ENCODE measurements at regions not wholly inside any gene's neighbourhood (a gene's known extent, or its start where the extent isn't known, plus 50 kb on each side); places are given as distances from the start of the nearest gene placed in this dataset.

DNA sequence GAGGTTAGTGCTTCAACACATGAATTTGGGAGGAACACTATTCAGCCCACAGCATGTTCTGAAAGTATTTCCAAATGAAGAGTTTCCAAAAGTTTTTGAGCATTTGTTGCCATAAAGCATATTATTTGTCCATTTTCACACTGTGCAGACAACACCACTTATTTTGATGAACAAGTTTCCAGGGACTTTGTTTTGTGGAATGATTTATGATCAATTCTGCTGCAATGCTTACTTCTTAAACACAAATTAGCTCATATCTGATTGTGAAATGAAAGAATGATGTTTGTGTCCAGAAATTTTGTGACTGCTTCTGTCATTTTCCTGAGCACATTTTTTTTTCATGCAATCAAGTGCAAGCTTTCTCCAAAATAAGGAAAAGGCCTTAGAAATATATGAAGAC lies 205.3 kb downstream of the RAP2A start:
- no peak for TF ChIP-seq Cebpa-rat (IDR thresholded peaks at IDR 0.05)
- H3K4me1 ChIP-seq: no peaks in the 10 kb centered on the region
- H3K9me3 ChIP-seq (replicated peaks in 1 of 11): peaks cover 0 to 2% (median 0%) of the 10 kb centered on the region in 11 experiments; a peak in 2 of 22 replicates
- no peak overlapping the region for H3K4me2 ChIP-seq
- no peaks in the 10 kb centered on the region for H3K27me3 ChIP-seq
- no peak overlapping the region for H3K4me3 ChIP-seq
- no peaks in the 10 kb centered on the region for H4K20me1 ChIP-seq
- H3K27ac ChIP-seq: no peak overlapping the region
- H3K9ac ChIP-seq: no peak overlapping the region
- no peaks in the 10 kb centered on the region for H3K36me3 ChIP-seq

DNA sequence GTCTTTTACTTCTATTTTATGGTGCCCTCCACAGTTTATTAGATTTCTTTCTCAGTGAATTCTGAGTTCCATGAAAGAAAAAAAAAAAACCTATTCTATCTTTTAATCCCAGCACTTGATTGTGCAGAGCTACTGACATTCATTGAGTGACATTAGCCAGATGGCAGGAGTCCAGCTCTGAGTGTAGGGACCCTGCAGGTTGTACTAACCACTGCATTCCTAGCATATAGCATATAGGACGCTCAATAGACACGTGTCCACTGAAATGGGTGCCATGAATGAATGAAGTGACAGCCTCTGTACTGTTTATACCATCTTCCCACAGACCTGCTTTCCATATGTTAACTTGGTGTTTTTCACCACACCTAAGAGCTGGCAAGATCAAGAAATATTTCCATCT lies 206.3 kb downstream of the RAP2A start:
- Histone ChIP-seq H3K27ac (no peak overlapping the region), H3K4me1 (no peaks in the 10 kb centered on the region), H3K4me3 (no peak overlapping the region), H3K9ac (no peak overlapping the region), H3K27me3 (no peaks in the 10 kb centered on the region), H3K4me2 (no peak overlapping the region), H3K36me3 (no peaks in the 10 kb centered on the region), H3K9me3 (replicated peaks in 1 of 11) (no peaks in the 10 kb centered on the region), H4K20me1 (no peaks in the 10 kb centered on the region)
- no peak for TF ChIP-seq Cebpa-rat (IDR thresholded peaks at IDR 0.05)

DNA sequence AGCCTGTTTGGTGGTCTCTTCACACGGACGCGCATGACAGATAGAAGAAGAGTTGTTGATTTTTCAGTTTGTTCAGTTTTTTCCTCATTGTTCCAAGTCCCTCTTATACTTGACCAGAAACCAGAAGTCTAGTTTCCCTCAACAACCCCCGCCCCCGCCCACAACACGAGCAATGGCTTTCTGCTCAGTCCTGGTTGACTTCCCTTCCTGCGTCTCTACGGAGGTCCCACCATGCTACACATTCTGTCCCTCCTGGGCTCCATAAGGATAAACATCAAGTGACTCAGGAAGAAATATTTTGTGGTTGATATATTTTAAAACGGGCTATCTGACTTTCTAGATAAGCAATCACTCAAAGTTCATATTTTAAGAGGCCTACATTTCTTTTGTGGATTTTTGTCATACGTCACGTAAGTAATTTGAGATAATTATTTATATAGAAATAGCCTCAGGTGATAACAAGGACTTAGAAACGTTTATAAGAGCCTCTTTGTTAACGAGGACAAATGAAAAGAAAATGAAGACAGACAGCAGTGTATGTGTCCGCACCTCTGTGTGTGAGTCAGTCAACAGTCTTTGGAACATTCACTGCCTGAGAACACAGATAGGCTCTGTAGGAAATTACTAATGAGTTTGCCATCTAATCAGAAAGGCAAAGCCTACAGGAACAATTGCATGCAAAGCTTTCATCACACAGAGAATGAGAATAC lies 214.4 kb downstream of the RAP2A start:
- Histone ChIP-seq H3K4me2 (no peak overlapping the region), H3K4me1 (no peaks in the 10 kb centered on the region), H3K9me3 (replicated peaks in 1 of 11) (no peaks in the 10 kb centered on the region), H3K4me3 (no peak overlapping the region), H3K27ac (no peak overlapping the region), H3K27me3 (no peaks in the 10 kb centered on the region), H3K9ac (no peak overlapping the region), H3K36me3 (no peaks in the 10 kb centered on the region), H4K20me1 (no peaks in the 10 kb centered on the region)
- no peak for TF ChIP-seq Cebpa-rat (IDR thresholded peaks at IDR 0.05)

DNA sequence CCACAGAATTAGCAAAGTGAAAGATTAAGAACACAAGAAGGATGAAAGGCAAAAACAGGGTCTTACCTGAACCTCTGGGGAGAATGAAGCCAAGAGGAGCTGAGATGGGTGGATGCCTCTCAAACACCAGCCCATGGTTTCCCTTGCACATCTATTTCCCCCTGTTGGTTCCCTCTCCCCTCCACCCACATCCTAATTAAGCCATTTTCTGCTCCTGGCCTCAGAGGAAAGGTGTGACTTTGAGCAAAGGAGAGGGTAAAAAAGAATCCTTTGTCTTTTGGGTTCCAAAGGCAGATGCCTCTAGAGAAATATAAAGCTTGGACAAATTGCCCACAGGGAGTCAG lies 214.9 kb downstream of the RAP2A start:
- no peak overlapping the region for H3K27ac ChIP-seq
- H3K9me3 ChIP-seq (replicated peaks in 1 of 11): no peaks in the 10 kb centered on the region
- TF ChIP-seq Cebpa-rat (IDR thresholded peaks at IDR 0.05): no peak
- H3K4me1 ChIP-seq: no peaks in the 10 kb centered on the region
- no peaks in the 10 kb centered on the region for H3K36me3 ChIP-seq
- H3K4me2 ChIP-seq: no peak overlapping the region
- H3K27me3 ChIP-seq: no peaks in the 10 kb centered on the region
- no peak overlapping the region for H3K9ac ChIP-seq
- H4K20me1 ChIP-seq: no peaks in the 10 kb centered on the region
- H3K4me3 ChIP-seq: no peak overlapping the region

DNA sequence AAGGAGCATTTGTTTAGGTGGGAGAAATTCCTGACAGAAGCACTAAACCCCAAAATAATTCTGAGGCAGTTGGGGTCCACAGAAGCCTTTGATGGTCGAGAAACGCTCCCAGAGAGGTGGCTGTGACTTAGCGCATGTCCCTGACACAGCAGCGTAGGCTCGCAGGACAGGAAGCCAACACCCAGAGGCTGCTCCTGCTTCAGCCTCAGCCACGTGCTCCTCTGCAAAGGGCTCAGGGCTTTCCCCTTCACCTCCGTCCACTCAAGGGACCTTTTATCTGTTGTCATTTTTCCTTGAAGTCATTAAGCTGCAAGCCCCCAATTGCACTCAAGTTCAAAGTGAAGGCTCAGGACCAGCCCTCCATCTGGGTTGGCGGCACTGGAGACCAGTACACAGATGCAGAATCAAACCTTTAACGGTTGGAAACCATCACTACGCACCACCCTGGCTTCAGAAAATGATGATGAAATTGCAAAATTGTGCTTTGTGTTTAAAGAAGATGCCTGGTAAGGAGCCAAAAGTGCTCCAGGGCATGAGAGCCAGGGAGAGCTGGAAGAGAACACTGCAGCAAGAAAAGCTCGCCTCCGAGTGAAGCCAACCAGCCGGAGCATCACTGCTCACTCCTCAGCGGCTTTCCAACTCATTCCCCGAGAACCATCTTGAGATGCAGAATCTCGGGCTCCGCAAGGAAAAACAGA lies 219.6 kb downstream of the RAP2A start:
- H3K4me3 ChIP-seq: no peak overlapping the region
- no peaks in the 10 kb centered on the region for H3K36me3 ChIP-seq
- H3K4me2 ChIP-seq: no peak overlapping the region
- H3K27ac ChIP-seq: no peak overlapping the region
- no peak overlapping the region for H3K9ac ChIP-seq
- no peak for TF ChIP-seq Cebpa-rat (IDR thresholded peaks at IDR 0.05)
- H3K9me3 ChIP-seq (replicated peaks in 1 of 11): peaks cover 0 to 14% (median 0%) of the 10 kb centered on the region in 11 experiments; a peak in 4 of 22 replicates
- H3K27me3 ChIP-seq: no peaks in the 10 kb centered on the region
- no peaks in the 10 kb centered on the region for H4K20me1 ChIP-seq
- H3K4me1 ChIP-seq: peaks cover 0 to 3% (median 0%) of the 10 kb centered on the region in 10 experiments; a peak in 2 of 20 replicates

DNA sequence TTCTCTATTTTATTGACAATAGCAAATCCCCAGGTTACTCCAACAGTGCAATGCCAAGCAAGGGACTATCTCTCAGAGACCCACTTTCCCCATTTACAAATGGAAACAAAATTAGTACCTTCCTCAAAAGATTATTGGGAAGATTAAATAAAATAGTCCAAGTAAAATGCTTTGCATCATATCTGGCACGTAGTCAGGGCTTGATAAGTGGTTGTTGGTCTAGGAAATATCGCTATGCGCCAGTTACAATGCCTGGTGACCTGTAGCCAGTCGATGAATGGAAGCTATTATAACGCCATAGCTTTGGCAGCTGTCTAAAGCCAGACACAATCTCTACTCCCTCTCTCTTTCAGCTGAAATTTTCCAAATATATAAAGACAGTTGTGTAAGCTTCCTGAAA lies 220.3 kb downstream of the RAP2A start:
- no peaks in the 10 kb centered on the region for H4K20me1 ChIP-seq
- peaks cover 0 to 4% (median 0%) of the 10 kb centered on the region in 10 experiments; a peak in 2 of 20 replicates for H3K4me1 ChIP-seq
- no peaks in the 10 kb centered on the region for H3K27me3 ChIP-seq
- no peak overlapping the region for H3K27ac ChIP-seq
- H3K4me3 ChIP-seq: no peak overlapping the region
- no peaks in the 10 kb centered on the region for H3K36me3 ChIP-seq
- no peak for TF ChIP-seq Cebpa-rat (IDR thresholded peaks at IDR 0.05)
- H3K9me3 ChIP-seq (replicated peaks in 1 of 11): peaks cover 0 to 14% (median 0%) of the 10 kb centered on the region in 11 experiments; a peak in 4 of 22 replicates
- H3K4me2 ChIP-seq: no peak overlapping the region
- no peak overlapping the region for H3K9ac ChIP-seq

DNA sequence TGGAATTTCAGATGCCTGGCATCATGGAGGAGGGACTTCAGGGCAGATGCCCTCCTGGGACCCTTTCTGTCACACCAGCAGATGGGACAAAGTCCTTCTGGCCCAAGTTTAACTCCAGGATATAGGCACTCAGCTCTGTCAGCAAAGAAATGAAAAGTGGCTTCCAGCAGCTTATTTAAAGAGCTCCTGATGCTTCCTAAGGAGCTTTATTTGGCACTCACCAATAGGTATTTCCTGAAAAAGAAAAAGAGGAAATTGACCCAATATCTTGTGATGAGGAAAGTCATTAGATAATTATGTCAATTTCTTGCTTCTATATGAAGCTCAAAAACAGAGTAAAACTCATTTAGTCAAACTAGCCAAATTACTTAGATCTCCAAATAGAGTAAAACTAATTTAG lies 224.6 kb downstream of the RAP2A start:
- H3K27ac ChIP-seq: no peak overlapping the region
- H4K20me1 ChIP-seq: no peaks in the 10 kb centered on the region
- peaks cover 0 to 14% (median 0%) of the 10 kb centered on the region in 11 experiments; a peak in 4 of 22 replicates for H3K9me3 ChIP-seq (replicated peaks in 1 of 11)

DNA sequence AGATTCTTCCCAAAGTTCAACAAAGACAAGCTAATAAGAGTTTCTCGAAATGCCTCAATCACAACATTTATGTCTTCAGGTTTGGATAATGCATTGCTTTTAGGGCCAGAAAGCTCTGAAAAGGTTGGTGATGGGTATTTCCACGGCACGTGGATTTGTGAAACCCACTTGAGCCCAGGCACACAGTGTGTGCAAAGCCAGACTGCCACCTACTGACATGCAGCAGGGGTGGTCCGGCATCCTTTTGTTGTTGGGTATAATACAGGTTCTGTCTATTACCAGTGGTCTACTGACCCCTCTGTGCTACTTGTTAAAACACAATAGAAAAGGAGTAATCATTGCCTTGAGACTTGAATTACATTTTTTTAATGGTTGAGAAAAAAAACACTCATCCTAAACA lies 225.6 kb downstream of the RAP2A start:
- no peak overlapping the region for H3K27ac ChIP-seq
- H4K20me1 ChIP-seq: no peaks in the 10 kb centered on the region
- H3K4me3 ChIP-seq: no peak overlapping the region
- no peaks in the 10 kb centered on the region for H3K36me3 ChIP-seq
- no peak for TF ChIP-seq Cebpa-rat (IDR thresholded peaks at IDR 0.05)
- H3K9ac ChIP-seq: no peak overlapping the region
- peaks cover 0 to 14% (median 0%) of the 10 kb centered on the region in 11 experiments; a peak in 4 of 22 replicates for H3K9me3 ChIP-seq (replicated peaks in 1 of 11)
- H3K4me1 ChIP-seq: peaks cover 0 to 12% (median 6%) of the 10 kb centered on the region in 10 experiments; a peak in 13 of 20 replicates
- no peak overlapping the region for H3K4me2 ChIP-seq
- H3K27me3 ChIP-seq: no peaks in the 10 kb centered on the region

More for the DNA sequence above, 224.6 kb downstream of the RAP2A start:
- Histone ChIP-seq H3K27me3 (no peaks in the 10 kb centered on the region), H3K9ac (no peak overlapping the region), H3K36me3 (no peaks in the 10 kb centered on the region), H3K4me1 (peaks cover 0 to 12% (median 6%) of the 10 kb centered on the region in 10 experiments; a peak in 13 of 20 replicates), H3K4me2 (no peak overlapping the region), H3K4me3 (no peak overlapping the region)
- TF ChIP-seq Cebpa-rat (IDR thresholded peaks at IDR 0.05): no peak

DNA sequence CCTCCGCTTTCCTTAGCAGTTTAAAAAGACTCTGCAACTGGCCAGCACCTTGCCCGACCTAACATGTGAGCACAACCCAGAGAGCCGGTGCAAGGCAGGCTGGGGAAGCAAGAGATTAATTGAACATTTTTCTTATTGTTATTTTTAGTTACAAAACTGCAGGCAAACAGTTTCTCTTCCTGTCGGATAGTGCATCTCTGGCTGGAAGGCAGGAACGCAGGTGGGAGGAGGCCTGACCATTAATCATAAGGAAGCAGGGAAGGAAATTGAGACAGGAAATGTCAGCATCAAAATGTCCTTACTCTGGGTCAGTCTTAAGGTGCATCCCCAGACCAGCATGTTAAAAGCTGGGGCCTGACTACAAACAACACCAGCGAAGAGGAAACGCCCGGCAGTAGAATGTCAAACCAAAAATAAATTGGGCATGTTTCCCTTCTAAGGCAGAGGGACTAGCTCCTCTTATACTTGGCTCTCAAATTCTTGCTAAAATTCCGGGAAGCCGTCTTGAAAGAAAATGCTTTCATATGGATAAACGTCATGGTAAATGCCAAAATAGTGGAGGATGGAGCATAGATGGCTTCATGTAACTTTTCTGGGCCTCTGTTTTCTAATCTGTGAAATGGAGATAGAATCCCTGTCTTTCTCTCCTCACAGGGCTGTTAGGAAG lies 226.8 kb downstream of the RAP2A start:
- H3K9ac ChIP-seq: no peak overlapping the region
- H3K4me2 ChIP-seq: peak overlapping the region in 10 of 11 experiments; percentile 1 to 53 (median 24); a peak in 11 of 22 replicates
- no peak for TF ChIP-seq Cebpa-rat (IDR thresholded peaks at IDR 0.05)
- no peak overlapping the region for H3K4me3 ChIP-seq
- H3K36me3 ChIP-seq: no peaks in the 10 kb centered on the region
- H3K27ac ChIP-seq: no peak overlapping the region
- peaks cover 0 to 12% (median 6%) of the 10 kb centered on the region in 10 experiments; a peak in 13 of 20 replicates for H3K4me1 ChIP-seq
- H3K27me3 ChIP-seq: no peaks in the 10 kb centered on the region
- H4K20me1 ChIP-seq: no peaks in the 10 kb centered on the region
- peaks cover 0 to 21% (median 0%) of the 10 kb centered on the region in 11 experiments; a peak in 5 of 22 replicates for H3K9me3 ChIP-seq (replicated peaks in 1 of 11)

Measured in BLaER1 treated with 17β-estradiol and CSF1 and Interleukin-3, amounts not matched to agents 10 nM and 100 nM (cell line).